Epithelial cell of esophagus (primary cell): ENCODE measurements at regions not wholly inside any gene's neighbourhood (a gene's known extent, or its start where the extent isn't known, plus 50 kb on each side); places are given as distances from the start of the nearest gene placed in this dataset.

ENCODE experiments used
- DNase-seq: peaks from one replicate; pipeline ENCODE4 v3.0.0; 2010; ENCODE audit warnings: low read depth
- H3K4me3 ChIP-seq: 2 replicates; pipeline ENCODE4 v1.5.1; 2011; ENCODE audit warnings: mild to moderate bottlenecking, low read length, control low read depth
- CTCF ChIP-seq: IDR thresholded peaks from 2 replicates; pipeline ENCODE4 v1.5.1; 2011; ENCODE audit warnings: low read depth, mild to moderate bottlenecking, low read length, control low read depth, inconsistent platforms; ENCODE audit not compliant: insufficient read depth; ENCODE audit errors: missing control alignments

GRCh38 chr10:131775433-131775832 is 125.4 kb upstream of the PPP2R2D start:
- DNase-seq = no peak
- no peak for TF ChIP-seq CTCF
- no peak overlapping the region for H3K4me3 ChIP-seq

GRCh38 chr10:131775833-131776232 is 125.0 kb upstream of the PPP2R2D start:
- H3K4me3 ChIP-seq = no peak overlapping the region
- no peak for TF ChIP-seq CTCF
- no peak for DNase-seq

GRCh38 chr10:131776496-131776895 is 124.3 kb upstream of the PPP2R2D start:
- H3K4me3 ChIP-seq = no peak overlapping the region
- DNase-seq = no peak
- TF ChIP-seq CTCF = no peak

- H3K4me3 ChIP-seq = no peak overlapping the region
- DNase-seq = no peak
- no peak for TF ChIP-seq CTCF
Measured at GRCh38 chr10:131777162-131777561, 123.6 kb upstream of the PPP2R2D start.

- DNase-seq = no peak
- TF ChIP-seq CTCF = no peak
Measured at GRCh38 chr10:131777921-131778320, 122.9 kb upstream of the PPP2R2D start.

GRCh38 chr10:131778385-131778784 is 122.4 kb upstream of the PPP2R2D start:
- DNase-seq = no peak
- TF ChIP-seq CTCF = no peak
- no peak overlapping the region for H3K4me3 ChIP-seq

More at GRCh38 chr10:131777921-131778320, 122.9 kb upstream of the PPP2R2D start:
- no peak overlapping the region for H3K4me3 ChIP-seq

GRCh38 chr10:131778842-131779241 is 122.0 kb upstream of the PPP2R2D start:
- no peak for DNase-seq
- TF ChIP-seq CTCF = no peak
- H3K4me3 ChIP-seq = no peak overlapping the region
